Spleen (tissue), 11 donors: ENCODE measurements at regions not wholly inside any gene's neighbourhood (a gene's known extent, or its start where the extent isn't known, plus 50 kb on each side); places are given as distances from the start of the nearest gene placed in this dataset.
"Not testable (repeated sequence)": the region's sequence is repeated elsewhere in the genome, so short reads cannot be mapped to it uniquely, and the experiment has no call there.

ENCODE experiments used
- DNase-seq: peaks from one replicate; pipeline ENCODE4 v3.0.0-alpha.2; 2020
- H3K27ac ChIP-seq, 8 donors: fragments of 200-600 bp; sonication (generic) in 7 of 8; 1 replicate in 4 of 8; 2 replicates in 4 of 8; pipeline versions ENCODE4 v1.5.0 to v1.8.0; 2016 to 2021; ENCODE audit warnings: inconsistent platforms in 4 of 8, mild to moderate bottlenecking in 4 of 8, moderate library complexity in 1 of 8
- H3K27me3 ChIP-seq, 7 donors: fragments of 200-600 bp; sonication (generic) in 6 of 7; replicated peaks in 1 of 7; 1 replicate in 4 of 7; 2 replicates in 3 of 7; pipeline versions ENCODE4 v1.5.0 to v1.8.0; 2016 to 2021; ENCODE audit warnings: inconsistent platforms in 3 of 7, mild to moderate bottlenecking in 1 of 7
- H3K36me3 ChIP-seq, 6 donors: fragments of 200-600 bp; sonication (generic) in 5 of 6; 1 replicate in 4 of 6; 2 replicates in 2 of 6; pipeline versions ENCODE4 v1.5.0 to v1.8.0; 2016 to 2021; ENCODE audit warnings: inconsistent platforms in 2 of 6
- H3K4me1 ChIP-seq, 6 donors: fragments of 200-600 bp; sonication (generic) in 5 of 6; 1 replicate in 3 of 6; 2 replicates in 3 of 6; pipeline versions ENCODE4 v1.5.0 to v1.8.0; 2016 to 2021; ENCODE audit warnings: inconsistent platforms in 3 of 6
- H3K4me3 ChIP-seq, 8 donors: fragments of 200-600 bp; sonication (generic) in 7 of 8; 1 replicate in 4 of 8; 2 replicates in 4 of 8; pipeline versions ENCODE4 v1.5.0 to v1.8.0; 2016 to 2021; ENCODE audit warnings: inconsistent platforms in 4 of 8, mild to moderate bottlenecking in 4 of 8, moderate library complexity in 2 of 8
- H3K9me3 ChIP-seq, 8 donors: fragments of 200-600 bp; sonication (generic) in 7 of 8; 1 replicate in 4 of 8; 2 replicates in 4 of 8; pipeline versions ENCODE4 v1.5.0 to v1.8.0; 2016 to 2021; ENCODE audit warnings: inconsistent platforms in 4 of 8
- POLR2A ChIP-seq, 3 donors: fragments of 450-650 bp; IDR thresholded peaks; one replicate each; pipeline ENCODE4 v1.5.1; 2017; ENCODE audit warnings: antibody characterized with exemption in 3 of 3, mild to moderate bottlenecking in 1 of 3
- POLR2AphosphoS5 ChIP-seq, 3 donors: sonication (generic); formaldehyde crosslinking; IDR thresholded peaks; one replicate each; pipeline ENCODE4 v1.5.1; 2017; ENCODE audit warnings: antibody characterized with exemption in 3 of 3
- WGBS, 5 donors: extraction: QIAGEN DNeasy Blood & Tissue Kit in 3 of 5; methylation state at CpG; one replicate each; pipeline versions ENCODE4 v1.1.5 to v1.1.7; 2013 to 2018; 5-methylcytosine and 5-hydroxymethylcytosine counted together
- intact Hi-C: fragments of 100-400 bp; cut with DNase I; formaldehyde crosslinking; loops from one replicate; pipeline ENCODE4 v1.15.0; 2023; ENCODE audit warnings: low total_unique reads
- TF ChIP-seq, protein P1 (sequence below), 11 experiments: fragments of 200-600 bp in 7 of 11; fragments of 450-650 bp in 4 of 11; sonication (generic) in 4 of 11; IDR thresholded peaks in 8 of 11; conservative IDR thresholded peaks in 3 of 11; 1 replicate in 7 of 11; 2 replicates in 4 of 11; pipeline versions ENCODE4 v1.4.0 to v1.8.0; 2016 to 2021; ENCODE audit warnings: antibody characterized with exemption in 11 of 11, inconsistent platforms in 4 of 11, mild to moderate bottlenecking in 1 of 11
- donor health status: healthy with polysubstance abuse.
- donor health status: DM: no; HTN: no; CAD: no; lungs with moderate emphysema.
- donor health status: DM: no; HTN: no; CAD: no.
- donor health status: Bipolar disorder and iron deficiency.
- donor health status: healthy.
- donor health status: DM: no; HTN: no; CAD: no.
- donor health status: DM: yes; HTN: yes; CAD: no.

DNA sequence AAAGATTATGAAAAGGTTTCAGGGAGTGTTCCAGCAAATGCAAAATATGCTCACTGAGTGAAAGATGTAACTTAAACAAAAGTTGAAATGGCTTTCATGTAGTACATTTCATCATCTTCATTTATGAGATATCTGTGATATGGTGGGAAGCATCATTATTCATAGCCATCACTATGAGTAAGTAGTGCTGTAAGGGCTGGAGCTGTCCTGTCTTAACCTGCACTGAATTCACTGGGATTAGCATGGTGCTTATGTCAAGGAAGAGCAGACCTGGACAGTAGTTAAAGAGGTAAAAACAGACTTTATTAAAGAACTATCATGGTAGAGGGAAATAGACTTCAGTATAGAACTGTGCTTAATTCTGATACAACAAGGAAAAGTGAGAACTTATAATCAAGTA lies 1347.3 kb downstream of the RPA4 start:
- no peaks in the 10 kb centered on the region for H3K27me3 ChIP-seq

GRCh38 chrX:98240061-98240460 lies 1356.4 kb downstream of the RPA4 start:
- WGBS, 5 donors, result 72 to 97% (median 83%) methylated on average over 3 to 6 of the region's 6 CpGs
- DNase-seq, result not testable (repeated sequence)

More for the DNA sequence above, 1347.3 kb downstream of the RPA4 start:
- Histone ChIP-seq H3K27ac (no peak overlapping the region), H3K9me3 (peaks cover 0 to 12% (median 0%) of the 10 kb centered on the region in 8 donors), H3K4me1 (no peaks in the 10 kb centered on the region), H3K36me3 (no peaks in the 10 kb centered on the region), H3K4me3 (no peak overlapping the region)
- DNase-seq, result no peak
- intact Hi-C loops, result no loop called here
- TF ChIP-seq, protein P1, sequence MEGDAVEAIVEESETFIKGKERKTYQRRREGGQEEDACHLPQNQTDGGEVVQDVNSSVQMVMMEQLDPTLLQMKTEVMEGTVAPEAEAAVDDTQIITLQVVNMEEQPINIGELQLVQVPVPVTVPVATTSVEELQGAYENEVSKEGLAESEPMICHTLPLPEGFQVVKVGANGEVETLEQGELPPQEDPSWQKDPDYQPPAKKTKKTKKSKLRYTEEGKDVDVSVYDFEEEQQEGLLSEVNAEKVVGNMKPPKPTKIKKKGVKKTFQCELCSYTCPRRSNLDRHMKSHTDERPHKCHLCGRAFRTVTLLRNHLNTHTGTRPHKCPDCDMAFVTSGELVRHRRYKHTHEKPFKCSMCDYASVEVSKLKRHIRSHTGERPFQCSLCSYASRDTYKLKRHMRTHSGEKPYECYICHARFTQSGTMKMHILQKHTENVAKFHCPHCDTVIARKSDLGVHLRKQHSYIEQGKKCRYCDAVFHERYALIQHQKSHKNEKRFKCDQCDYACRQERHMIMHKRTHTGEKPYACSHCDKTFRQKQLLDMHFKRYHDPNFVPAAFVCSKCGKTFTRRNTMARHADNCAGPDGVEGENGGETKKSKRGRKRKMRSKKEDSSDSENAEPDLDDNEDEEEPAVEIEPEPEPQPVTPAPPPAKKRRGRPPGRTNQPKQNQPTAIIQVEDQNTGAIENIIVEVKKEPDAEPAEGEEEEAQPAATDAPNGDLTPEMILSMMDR (IDR thresholded peaks at IDR 0.05 in 8 of 11, conservative IDR thresholded peaks at IDR 0.05 in 3 of 11), result no peak
- TF ChIP-seq POLR2AphosphoS5 (IDR thresholded peaks at IDR 0.05) (no peak), POLR2A (IDR thresholded peaks at IDR 0.05) (no peak)

GRCh38 chrX:98263135-98263534 lies 1379.4 kb downstream of the RPA4 start:
- Histone ChIP-seq H3K27me3 (no peaks in the 10 kb centered on the region), H3K4me1 (no peaks in the 10 kb centered on the region), H3K4me3 (no peak overlapping the region), H3K9me3 (peaks cover 0 to 16% (median 2%) of the 10 kb centered on the region in 8 donors), H3K27ac (no peak overlapping the region), H3K36me3 (no peaks in the 10 kb centered on the region)
- DNase-seq, result no peak
- intact Hi-C loops, result no loop called here
- no peak for TF ChIP-seq POLR2AphosphoS5 (IDR thresholded peaks at IDR 0.05)
- no peak for TF ChIP-seq POLR2A (IDR thresholded peaks at IDR 0.05)
- TF ChIP-seq, protein P1 (IDR thresholded peaks at IDR 0.05 in 8 of 11, conservative IDR thresholded peaks at IDR 0.05 in 3 of 11), result no peak

More at GRCh38 chrX:98240061-98240460, 1356.4 kb downstream of the RPA4 start:
- H3K36me3 ChIP-seq, H3K4me1 ChIP-seq, intact Hi-C loops, H3K4me3 ChIP-seq, H3K27ac ChIP-seq, H3K27me3 ChIP-seq: not testable (repeated sequence)
- peaks cover 0 to 14% (median 0%) of the 10 kb centered on the region in 8 donors for H3K9me3 ChIP-seq

GRCh38 chrX:98289726-98290125 lies 1406.0 kb downstream of the RPA4 start:
- TF ChIP-seq, protein P1 (IDR thresholded peaks at IDR 0.05 in 8 of 11, conservative IDR thresholded peaks at IDR 0.05 in 3 of 11), result no peak
- TF ChIP-seq POLR2A (IDR thresholded peaks at IDR 0.05), result no peak
- TF ChIP-seq POLR2AphosphoS5 (IDR thresholded peaks at IDR 0.05), result no peak
- Histone ChIP-seq H3K4me3 (no peak overlapping the region), H3K4me1 (no peaks in the 10 kb centered on the region), H3K27me3 (no peaks in the 10 kb centered on the region), H3K27ac (no peak overlapping the region), H3K9me3 (no peaks in the 10 kb centered on the region), H3K36me3 (no peaks in the 10 kb centered on the region)
- no peak for DNase-seq
- intact Hi-C loops, result no loop called here

GRCh38 chrX:98294310-98294709 lies 1410.6 kb downstream of the RPA4 start:
- Histone ChIP-seq H3K4me3 (no peak overlapping the region), H3K36me3 (no peaks in the 10 kb centered on the region), H3K4me1 (no peaks in the 10 kb centered on the region), H3K27me3 (no peaks in the 10 kb centered on the region), H3K9me3 (no peaks in the 10 kb centered on the region), H3K27ac (no peak overlapping the region)
- no peak for DNase-seq
- intact Hi-C loops, result no loop called here
- TF ChIP-seq, protein P1 (IDR thresholded peaks at IDR 0.05 in 8 of 11, conservative IDR thresholded peaks at IDR 0.05 in 3 of 11), result no peak
- TF ChIP-seq POLR2A (IDR thresholded peaks at IDR 0.05) (no peak), POLR2AphosphoS5 (IDR thresholded peaks at IDR 0.05) (no peak)
